ENCODE measurements at regions not wholly inside any gene's neighbourhood (a gene's known extent, or its start where the extent isn't known, plus 50 kb on each side); places are given as distances from the start of the nearest gene placed in this dataset.

GRCh38 chr15:47846876-47847275 lies 129.6 kb downstream of the SEMA6D start:
- TF ChIP-seq ZFP30 (CRISPR knock-in tag; IDR thresholded peaks at IDR 0.05), result no peak
- no peak for TF ChIP-seq POU6F1 (CRISPR knock-in tag; IDR thresholded peaks at IDR 0.05; ENCODE audit: borderline replicate concordance, low read depth)
- no peak for TF ChIP-seq CSRNP3 (CRISPR knock-in tag; IDR thresholded peaks at IDR 0.05)

Measured in SK-N-SH treated with all-trans-retinoic acid at 6 μM for 48 hours (cell line).